HG02588 (cell line): ENCODE measurements at regions not wholly inside any gene's neighbourhood (a gene's known extent, or its start where the extent isn't known, plus 50 kb on each side); places are given as distances from the start of the nearest gene placed in this dataset.

ENCODE experiments used
- ATAC-seq: cut with Tn5 transposase; IDR thresholded peaks from one replicate; pipeline ENCODE4 v1.9.1; 2021; ENCODE audit warnings: mild to moderate bottlenecking, moderate library complexity; ENCODE audit not compliant: unreplicated experiment

DNA sequence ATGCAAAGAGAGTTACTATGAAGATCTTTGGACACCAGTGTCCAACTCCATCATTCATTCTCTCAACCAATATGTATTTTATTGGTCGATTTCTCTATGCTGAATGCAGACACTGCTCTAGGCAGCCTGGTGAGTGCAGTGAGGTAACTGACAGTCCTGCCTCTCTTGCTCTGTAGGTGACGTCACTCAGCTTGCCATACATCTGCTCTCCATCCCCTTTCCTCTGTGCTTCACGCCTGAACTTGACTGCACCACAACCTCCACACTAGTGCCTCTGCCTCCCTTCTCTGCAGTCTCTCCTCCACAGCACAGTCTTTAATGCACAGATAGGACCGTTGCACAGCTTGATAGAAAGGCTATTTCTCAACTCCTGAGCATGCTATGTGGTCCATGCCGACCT lies 344.9 kb upstream of the NOCT start:
- ATAC-seq = no peak

DNA sequence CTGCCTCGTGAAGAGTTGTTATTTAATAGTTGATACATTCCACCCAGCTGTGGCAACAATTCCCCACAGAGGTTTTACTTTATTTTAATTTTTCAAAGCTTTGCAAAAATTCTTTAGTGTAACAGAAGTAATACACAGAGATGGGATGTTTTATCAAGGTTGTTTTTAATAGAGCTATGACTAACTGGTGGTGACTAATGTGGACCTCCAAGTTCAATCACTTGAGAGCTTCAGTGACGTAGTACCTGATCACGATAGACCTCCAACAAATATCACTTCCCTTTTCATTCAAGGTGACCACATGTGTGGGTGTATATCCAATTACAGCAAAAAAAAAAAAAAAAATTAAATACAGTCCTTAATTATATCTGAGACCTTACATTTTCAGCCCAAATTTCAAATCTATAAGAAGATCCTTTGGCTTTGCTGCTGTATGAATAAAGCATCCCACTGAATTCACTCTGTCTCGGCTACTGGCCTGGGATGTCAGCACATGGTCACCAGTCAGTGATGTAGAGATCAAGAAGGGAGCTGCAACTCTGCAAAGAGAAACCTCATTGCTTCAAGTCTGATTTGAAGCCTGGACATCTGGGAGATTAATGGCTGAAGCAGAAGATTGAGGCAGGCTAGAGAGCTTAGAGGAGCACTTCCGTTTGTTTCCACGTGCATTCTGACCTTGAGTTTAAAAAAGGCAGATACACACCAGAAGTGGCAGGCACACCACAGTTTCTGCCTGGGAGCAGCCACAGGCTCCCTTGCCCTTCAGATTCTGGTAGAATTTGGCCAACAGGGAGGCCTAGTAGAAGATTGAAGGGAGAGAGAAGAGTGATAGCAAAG lies 345.9 kb upstream of the NOCT start:
- ATAC-seq = no peak

DNA sequence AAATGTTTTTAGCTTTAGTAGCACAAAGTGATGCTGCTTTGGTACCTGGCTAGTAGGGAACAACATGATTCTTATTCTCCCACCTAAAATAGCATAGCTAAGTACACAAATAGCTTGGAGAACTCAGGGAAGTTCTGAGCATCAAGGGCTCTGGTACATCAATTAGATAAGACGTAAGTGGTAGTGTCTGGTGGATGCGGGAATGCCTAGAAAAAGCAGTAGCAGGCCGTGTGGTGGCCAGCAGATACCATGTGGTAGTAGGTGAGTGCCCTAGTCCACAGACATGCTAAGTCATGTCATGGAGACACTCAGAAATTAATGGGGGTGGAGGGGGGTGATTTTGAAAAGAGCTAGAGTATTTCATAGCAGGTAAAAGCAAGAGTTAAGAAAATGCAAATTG lies 347.3 kb upstream of the NOCT start:
- ATAC-seq = no peak

DNA sequence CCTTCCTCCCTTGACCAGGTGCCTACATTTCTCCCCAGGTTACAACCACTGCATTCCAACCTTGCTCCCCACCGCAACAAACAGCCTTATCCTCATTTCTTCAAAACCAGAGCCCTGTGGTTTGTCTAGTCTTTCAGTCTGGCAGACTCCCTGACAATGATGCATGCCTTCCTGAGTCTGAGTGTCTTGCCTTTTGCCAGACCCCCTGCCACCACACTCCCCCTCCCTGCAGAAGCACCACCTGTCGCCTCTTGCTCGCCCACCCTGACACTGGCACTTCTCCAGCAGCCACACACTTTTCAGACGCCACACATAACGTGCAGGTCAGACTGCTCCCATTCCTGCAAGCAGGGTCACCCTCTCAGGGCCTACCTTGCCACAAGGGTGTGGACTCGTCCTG lies 349.2 kb upstream of the NOCT start:
- ATAC-seq = no peak

DNA sequence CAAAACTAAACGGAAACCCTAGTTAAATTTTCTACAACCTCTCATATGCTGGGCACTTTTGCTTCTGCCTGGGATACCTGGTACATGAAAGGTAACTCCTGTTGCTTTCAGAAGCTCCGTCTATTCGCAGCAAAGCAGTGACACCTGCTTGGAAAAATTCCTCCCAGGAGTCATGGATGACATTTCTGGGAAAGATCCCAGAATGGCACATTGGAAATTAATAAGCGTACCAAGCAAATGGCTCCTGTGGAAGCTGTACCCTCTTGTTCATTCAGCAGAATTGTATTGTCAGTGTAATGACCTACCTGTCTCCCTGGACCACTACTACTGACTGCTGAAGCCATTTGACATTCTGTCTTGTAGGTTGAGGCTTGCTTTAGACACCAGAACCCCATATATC lies 349.7 kb upstream of the NOCT start:
- no peak for ATAC-seq

DNA sequence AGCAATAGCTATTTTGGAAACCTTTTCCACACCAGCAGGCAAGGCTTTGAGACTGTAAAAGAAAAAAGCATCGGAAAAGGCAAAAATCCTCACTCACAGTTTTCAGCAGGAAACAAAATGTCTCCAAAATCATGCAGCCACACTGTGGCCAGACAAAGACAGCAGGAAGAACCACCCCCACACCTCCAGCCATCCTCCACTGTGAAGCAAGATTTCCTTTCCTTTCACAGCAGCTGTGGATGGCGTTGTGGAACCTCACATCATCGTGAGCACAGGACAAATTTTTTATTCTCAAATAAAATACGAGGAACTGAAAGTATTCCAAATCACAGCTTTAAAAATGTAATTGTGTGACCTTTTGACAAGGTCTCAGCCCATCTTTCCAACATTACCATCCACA lies 351.7 kb upstream of the NOCT start:
- ATAC-seq = no peak

DNA sequence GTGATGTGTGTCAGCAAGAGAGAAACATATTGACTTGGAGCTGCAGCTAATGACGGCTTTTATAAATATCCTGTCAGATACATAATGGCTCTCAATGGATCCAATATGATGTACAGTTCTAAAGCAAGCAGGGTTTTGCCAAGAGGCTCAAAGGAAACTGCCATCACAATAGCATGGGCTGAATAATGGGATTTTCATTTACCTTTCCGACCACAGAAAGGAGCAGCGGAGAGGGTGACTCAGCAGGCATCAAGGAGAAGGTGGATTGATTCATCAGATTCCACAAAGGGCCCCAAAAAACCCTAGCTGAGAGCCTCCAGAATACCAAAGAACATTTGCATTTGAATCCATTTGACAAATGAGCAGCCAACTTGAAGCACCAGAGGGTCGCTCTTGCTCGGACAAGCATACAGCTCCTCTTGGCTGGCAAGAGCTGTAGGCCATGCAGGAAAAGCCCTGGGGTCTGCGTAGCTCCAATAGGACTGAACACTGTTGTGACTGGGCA lies 355.7 kb upstream of the NOCT start:
- ATAC-seq = no peak

DNA sequence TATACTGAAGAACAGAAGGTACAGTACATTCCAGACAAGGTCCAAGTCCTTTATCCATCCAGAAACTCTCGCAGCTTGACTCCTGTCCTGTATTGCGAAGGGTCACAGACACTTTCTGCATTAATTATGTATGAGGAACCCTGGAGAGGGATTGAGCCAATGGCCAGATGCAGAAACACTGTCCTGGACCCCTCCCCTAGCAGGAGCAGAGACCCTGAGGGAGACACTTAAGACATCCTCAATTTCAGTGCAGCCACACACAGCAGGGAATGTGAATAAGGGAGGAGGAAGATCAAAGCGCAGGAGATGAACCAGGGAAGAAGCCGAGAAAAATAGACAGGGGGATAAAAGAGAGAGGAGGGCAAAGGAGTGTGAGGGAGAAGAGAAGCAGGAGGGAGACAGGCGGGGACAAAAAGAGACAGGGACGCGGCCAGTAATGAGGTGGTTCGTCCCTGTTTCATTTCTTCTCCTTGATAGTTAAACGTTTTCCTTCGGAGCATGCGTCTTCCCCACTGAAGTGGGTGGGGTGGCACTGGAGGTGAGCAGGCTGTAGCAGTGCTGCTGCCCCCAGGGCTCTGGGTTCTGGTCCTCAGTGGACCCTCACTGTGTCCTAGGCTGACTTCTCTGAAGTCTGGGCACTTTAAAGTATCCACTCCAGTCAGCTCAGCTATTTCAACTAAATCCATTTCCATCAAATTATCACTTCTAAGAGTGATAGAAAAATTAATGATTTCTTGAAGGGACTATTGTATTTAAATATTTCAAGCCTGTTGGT lies 356.4 kb upstream of the NOCT start:
- no peak for ATAC-seq

DNA sequence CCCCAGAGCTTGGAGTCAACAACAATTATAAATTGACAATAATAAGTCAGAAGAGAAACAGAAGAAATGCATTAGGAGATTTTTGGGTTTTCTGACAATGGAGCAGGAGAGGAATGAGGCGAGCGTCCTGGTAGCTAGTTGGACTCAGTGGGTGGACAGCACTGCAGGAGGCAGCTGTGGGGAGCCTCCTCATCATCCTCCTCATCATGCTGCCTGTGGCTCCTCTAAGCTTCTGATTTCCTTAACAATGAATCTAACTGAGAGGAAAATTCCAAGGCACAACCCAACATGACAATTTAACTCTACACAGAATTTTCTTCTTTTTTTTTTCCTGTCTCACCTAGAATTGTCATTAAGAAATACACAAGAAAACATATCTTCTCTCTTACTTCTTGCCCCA lies 357.1 kb upstream of the NOCT start:
- ATAC-seq = no peak

DNA sequence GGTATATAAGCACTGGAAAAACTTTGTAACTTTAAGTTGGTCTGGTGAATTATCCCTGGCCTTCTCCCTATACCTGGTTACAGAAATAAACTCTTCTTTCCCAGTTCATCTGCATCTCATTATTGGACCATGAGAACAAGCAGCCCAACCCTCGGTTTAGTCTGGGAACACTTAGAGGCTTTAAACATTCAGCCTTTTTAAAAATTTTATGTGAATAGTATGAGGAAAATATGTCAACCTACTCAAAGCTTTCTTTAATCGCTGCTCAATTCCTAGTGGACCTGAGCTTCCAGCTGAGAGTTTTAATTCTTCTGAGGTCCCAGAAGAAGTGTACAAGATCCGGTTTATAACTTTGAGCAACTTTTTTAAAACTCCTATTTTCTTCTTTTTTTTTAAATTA lies 358.6 kb upstream of the NOCT start:
- no peak for ATAC-seq

DNA sequence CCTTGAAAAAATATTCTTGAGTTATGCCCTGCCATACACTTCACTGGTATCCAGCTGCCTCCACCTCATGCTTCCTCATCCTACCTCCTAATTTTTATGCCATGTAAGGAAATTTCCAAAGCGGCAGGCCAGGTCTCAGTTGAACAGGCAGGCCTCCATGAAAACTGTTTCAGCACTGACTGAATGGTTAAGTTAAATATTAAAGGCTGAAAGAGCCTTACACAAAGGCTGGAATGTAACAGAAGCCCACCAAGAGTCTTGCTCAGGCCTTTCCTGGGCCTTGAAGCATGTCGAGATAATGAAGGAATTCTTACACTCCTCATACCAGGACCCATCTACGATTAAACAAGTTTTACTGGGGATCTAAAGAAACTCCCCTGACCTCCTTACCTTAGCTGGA lies 359.6 kb upstream of the NOCT start:
- ATAC-seq = no peak

DNA sequence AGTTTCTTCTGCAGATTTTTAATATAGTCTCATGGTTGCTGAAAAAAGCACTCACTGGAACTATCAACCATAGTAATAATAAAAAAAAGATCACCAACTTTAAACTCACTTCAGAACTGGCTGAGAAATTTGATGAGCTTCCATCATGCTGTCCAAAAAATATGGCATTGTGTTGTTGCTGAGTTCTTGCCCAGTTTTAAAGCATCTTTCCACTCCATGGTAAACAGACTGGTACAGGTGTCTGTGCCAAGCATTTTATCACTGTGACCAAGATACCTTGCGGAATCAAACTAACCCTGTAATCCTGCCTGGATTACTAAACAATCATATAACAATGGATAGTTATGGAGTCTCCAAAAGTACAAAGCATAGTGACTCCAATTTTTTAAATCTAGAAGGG lies 360.3 kb upstream of the NOCT start:
- ATAC-seq = no peak

DNA sequence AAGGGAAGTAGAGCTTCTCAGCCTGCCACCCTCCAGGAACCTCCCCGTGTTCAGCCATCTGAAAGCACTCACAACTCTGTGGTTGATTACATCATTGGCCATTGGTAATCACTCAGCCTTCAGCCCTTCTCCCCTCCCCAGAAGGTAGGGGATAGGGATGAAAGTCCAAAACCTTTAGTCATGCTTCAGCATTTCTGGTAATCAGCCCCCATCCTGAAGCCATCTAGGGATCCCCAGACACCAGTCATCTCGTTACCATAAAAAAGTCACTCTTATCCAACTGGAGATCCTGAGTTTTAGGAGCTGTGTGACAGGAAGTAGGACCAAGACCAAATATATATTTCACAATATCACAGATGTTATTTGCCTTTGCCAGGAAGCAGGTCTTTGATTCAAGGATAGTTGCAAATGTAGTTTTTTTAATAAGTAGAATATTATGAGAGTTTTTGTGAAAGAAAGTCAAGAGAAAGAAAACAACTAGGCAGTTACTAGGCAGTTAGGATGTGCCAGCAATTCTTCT lies 364.6 kb upstream of the NOCT start:
- no peak for ATAC-seq

DNA sequence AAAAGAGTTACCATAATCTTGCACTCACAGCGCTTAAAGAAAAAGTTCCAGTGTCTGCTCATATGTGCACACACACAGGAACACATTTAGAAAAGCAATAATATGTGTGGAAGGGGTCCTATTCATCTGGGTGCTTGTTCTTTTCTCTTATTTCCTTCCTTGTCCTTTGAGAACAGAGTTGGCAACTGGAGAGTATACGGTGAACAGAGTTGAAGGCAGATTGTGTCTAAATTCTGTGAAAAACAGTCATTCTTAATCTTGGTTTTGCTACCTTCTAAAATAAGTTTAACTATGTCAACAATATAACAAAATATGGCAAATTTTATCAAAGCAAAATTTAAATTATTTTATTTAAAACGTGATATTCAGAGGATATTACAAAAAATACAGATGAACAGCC lies 365.1 kb upstream of the NOCT start:
- no peak for ATAC-seq

DNA sequence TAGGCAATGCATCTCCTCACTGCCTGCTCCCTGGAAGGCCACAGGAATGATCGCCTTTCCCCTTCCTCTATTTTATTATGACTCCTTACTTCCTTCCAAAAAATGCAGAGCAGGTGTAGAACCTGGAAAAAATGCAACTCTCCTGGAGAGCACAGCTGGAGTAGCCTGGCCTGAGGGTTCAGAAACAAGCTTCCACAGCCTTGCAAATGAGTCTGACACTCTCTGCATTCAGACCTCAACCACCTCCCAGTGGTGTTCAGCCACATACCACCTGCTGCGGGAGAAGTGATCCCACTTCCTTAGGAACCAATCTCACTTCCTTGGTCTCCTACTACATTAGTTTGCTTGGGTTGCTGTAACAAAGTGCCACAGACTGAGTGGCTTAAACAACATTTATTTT lies 368.1 kb upstream of the NOCT start:
- ATAC-seq = no peak

DNA sequence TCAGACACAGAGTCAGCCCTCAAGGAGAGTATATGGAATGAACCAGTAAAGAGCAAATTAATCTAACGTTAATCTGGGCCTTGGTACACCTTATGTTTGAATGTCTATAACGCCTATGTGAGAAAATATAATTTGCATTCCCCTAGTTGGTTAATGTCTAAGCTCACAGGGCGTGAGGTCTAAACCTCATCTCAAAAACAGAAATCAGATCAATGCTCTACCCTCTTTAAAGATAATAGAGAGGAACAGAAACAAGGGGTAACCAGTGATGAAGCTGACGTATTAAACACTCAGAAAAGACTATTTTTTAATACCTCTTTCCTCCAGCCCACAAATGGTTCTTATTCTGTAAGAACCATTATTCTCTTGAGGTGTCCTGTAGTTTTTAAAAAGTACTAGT lies 369.2 kb upstream of the NOCT start:
- no peak for ATAC-seq

DNA sequence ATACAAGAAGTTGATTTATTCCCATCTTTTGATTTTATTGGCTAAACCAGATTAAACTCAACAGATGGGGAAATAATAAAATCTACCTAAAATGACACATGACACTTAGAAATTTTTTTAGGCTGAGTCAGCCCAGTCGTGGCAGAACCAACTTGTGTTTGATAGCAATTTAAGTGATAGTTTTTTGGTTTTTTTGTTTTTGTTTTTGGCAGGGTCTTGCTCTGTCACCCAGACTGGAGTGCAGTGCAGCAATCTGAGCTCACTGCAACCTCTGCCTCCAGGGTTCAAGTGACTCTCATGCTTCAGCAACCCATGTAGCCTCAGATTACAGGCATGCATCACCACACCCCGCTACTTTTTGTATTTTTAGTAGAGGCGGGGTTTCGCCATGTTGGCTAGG lies 370.3 kb upstream of the NOCT start:
- no peak for ATAC-seq

DNA sequence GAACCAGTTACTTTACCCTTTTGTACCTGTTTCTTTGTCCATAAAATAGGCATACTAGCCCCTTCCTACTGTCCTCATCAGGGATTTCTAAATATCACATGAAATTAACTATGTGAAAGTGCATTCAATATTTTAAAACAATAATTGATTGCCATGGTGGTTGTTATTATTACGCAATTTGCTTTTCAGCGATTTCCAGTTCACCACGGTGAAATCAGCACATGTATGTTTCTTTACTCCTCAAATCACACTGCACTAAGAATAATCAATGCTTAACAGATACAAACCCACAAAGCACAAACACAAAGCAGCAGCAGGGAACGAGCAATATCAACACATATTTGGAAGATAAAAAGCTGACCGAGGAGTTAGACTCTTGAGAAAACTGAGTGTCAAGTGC lies 371.3 kb upstream of the NOCT start:
- ATAC-seq = no peak

DNA sequence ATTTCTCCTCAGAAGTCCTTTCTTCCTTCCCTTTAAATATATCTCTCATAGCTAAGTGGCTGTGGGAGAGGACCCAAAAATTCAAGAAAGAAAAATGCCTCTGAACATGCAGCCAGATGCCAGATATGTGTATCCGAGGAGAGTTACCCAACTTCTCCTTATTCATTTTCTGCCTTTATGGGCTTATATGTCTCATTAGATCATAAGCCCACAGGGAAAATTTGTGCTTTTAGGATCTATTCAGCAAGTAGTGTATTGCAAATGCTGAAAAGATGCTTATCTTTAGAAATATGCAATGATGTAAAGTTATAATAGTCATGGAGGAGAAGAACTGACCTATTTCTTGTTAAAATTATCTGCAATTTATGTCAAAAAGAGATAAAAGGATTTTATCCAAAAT lies 371.8 kb upstream of the NOCT start:
- ATAC-seq = no peak

DNA sequence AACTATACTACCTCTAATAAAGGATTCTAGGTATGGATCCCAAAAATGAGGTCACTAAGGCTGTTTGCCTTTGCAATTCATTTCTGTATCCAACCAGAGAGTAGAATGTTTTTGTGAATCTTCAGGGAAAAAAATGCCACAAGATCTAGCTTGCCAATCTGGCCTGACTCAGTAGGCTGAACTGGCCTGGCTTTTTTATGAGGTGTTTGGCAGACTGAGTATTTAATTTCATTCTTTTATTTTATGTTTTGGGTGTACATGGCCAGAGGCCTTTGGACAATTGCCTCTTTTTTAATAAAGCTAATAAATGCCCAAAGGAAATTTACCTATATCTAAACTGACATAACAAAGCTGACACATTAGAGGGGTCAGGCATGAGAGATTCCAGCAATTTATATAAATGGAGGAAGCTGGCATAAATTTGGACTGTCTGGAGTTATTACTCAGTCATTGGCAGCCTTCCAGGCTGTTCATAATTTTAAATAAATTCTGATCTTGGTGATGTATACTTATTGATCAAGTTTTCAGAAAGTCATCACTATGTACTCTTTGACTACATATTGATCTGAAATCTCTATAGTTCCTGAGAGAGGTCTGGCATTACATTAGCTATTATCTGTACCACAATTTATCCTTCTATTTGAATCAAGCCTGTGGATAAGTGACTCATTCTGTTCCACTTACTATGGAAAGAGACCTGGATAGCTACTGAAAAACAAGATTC lies 376.4 kb upstream of the NOCT start:
- no peak for ATAC-seq

DNA sequence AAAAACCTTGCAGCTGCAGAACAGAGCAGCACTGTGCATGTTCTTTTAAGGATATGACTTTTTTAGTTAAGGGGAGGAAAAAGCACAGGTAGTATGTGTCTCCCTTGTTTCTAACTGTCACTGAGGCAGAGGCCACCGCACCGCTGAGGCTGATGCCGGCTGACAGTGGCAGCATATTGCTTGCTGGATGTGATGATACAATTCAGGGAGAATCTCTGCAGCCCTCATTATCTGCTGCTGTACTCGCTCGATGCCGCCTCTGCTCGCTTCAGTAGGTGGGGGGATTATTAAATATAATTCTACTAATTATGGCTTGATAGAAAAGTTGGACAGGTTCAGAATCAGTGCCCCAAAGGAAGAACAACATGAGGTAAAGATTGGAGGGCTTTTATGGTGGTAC lies 378.8 kb upstream of the NOCT start:
- no peak for ATAC-seq
